ENCODE measurements at regions not wholly inside any gene's neighbourhood (a gene's known extent, or its start where the extent isn't known, plus 50 kb on each side); places are given as distances from the start of the nearest gene placed in this dataset.
"Not testable (repeated sequence)": the region's sequence is repeated elsewhere in the genome, so short reads cannot be mapped to it uniquely, and the experiment has no call there.

- DNase-seq (ENCODE audit: low read depth in 4 of 4, low spot score in 3 of 4), result no peak
These were observed 115.5 kb downstream of the EBLN2 start for GRCh38 chr3:73176941-73177340.

DNA sequence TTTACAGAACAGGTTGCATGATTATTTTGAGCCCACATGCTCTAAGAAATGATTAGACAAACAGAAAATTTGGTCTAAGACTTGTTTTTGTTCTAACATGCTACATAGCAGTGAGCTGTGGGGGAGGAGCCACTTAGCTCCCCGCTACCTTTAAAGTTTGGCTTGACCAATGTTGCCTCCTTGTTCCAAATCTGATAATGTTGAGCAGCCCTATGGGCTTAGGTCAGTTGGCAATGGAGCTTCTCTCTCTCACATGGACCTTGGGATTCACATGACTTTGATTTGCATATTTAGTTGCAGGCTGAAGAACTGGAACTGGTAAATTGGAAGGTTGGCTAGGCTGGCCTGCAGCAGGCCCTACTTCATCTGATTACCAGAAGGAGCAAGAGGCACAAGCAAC lies 116.4 kb downstream of the EBLN2 start:
- DNase-seq (ENCODE audit: low read depth in 4 of 4, low spot score in 3 of 4), result no peak

DNA sequence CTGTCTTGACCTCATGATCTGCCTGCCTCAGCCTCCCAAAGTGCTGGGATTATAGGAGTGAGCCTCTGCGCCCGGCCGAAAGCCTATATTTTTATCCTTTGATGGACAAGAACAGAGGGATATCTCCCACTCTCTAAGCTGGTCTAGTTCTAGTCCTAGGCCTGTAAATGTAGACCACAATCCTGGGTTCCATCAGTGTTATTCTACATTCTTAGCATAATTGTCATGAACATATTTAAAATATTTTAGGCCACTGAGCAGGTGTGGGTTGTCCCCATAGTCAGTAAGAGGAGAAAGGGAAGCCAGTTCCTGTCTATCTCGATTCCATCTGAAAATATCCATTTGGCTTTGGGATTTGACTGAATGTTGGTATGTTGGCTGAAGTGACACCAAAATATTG lies 118.1 kb downstream of the EBLN2 start:
- DNase-seq (ENCODE audit: low read depth in 4 of 4, low spot score in 3 of 4), result no peak

DNA sequence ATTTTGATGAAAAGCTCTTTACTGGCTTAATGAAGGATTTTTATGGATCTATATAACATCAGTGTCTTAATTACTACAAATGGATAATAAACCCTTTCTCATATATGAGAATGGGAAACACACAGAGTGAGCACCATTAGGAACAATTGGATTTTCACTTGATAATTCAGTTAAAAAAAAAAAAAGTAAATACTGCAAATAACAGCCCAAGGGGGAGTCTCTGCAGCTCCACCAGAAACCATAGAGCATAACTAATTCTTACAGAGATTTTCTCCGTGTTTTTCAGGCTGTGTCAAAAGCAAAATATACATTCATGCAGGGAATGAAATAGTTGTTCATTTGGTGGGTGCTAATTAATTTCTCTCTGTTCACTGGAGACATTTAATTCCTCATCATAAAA lies 125.3 kb downstream of the EBLN2 start:
- DNase-seq (ENCODE audit: low read depth in 4 of 4, low spot score in 3 of 4), result no peak

- DNase-seq (ENCODE audit: low read depth in 4 of 4, low spot score in 3 of 4), result no peak
These were observed 125.9 kb downstream of the EBLN2 start for GRCh38 chr3:73187328-73187727.

DNA sequence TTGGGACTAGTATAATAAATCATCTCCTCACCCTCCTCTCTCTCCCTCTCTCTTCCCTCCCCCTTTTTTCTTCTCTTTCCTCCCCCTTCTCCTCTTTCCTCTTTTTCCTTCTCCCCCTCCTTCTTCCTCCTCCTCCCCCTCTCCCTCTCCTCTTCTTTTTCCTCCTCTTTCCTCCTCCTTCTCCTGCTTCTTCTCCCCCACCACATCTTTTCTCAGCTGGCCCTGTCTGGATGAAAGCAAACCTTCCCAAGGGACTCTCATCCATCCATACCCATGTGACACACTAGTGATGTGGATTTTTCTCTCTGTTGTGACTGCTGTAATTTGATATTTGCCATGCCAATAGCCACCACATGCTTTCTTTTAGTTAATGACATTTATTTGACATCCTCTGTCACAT lies 127.2 kb downstream of the EBLN2 start:
- no peak for DNase-seq (ENCODE audit: low read depth in 4 of 4, low spot score in 3 of 4)

DNA sequence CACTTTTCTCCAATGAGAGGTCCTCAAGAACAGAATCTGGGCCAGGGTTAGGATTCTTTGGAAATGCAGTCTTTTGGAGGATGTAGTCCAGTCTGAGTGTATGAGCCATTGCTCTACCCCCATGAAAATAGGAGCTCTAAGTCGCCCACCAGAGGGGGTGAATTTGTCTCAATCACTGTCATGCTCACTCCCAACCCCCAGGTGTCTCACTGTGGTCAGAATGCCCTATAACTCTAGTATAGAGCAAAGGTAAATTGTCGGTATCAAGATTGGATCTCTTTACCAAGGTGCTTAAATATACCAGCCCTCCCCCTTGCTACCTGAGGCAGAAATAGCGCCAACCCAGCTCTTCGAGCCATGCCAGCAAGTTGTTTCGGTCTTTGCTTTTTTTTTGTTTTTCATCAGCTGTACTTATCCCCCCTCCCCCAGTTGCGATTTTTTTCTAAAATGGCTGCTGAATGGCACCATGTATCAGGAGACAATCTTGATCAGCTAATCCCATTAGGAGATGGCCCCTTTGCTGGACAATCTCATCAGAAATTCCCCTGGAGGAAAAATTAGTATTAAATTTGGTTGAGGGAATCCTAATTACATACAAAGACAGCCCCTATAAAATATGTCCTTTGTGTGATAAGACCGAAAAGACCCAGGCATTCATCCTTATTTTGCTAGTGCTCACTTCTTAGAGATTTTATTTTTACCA lies 130.7 kb downstream of the EBLN2 start:
- no peak for DNase-seq (ENCODE audit: low read depth in 4 of 4, low spot score in 3 of 4)

DNA sequence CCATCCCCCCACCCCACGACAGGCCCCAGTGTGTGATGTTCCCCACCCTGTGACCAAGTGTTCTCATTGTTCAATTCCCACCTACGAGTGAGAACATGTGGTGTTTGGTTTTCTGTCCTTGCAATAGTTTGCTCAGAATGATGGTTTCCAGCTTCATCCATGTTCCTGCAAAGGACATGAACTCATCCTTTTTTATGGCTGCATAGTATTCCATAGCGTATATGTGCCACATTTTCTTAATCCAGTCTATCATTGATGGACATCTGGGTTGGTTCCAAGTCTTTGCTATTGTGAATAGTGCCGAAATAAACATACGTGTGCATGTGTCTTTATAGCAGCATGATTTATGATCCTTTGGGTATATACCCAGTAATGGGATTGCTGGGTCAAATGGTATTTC lies 132.5 kb downstream of the EBLN2 start:
- DNase-seq (ENCODE audit: low read depth in 4 of 4, low spot score in 3 of 4), result not testable (repeated sequence)

DNA sequence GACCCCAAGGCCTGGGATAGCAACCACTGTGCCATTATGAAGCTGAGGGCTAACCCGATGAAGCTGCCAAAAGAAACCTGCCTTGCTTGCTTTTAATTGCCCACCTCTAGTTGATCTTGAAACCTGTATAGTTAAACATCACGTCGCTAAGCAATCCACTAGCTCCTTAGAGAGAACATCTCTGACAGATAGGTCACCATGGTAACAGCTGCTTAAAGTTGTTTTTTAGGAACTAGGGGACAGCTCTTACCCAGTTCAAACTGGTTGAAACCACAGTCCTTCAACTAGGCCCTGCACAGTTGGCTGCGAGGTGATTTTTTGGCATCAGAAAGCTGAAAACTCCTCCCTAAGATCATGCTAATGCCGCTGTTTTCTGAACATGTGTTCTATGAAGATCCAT lies 135.7 kb downstream of the EBLN2 start:
- DNase-seq (ENCODE audit: low read depth in 4 of 4, low spot score in 3 of 4), result no peak

- no peak for DNase-seq (ENCODE audit: low read depth in 4 of 4, low spot score in 3 of 4)
These were observed 141.6 kb downstream of the EBLN2 start for GRCh38 chr3:73203101-73203500.

DNA sequence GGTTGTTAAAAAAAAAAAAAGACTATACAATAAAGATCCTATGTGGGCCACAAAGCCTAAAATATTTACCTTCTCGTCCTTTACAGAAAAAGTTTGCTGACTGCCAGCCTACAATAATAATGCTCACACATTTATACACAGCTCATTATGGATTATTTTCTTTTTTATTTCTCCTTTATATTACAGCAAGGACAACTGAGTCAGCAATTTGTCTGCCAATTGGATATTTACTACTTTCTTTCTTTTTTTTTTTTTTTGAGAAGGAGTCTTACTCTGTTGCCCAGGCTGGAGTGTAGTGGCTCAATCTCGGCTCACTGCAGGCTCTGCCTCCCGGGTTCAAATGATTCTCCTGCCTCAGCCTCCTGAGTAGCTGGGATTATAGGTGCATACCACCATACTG lies 142.2 kb downstream of the EBLN2 start:
- no peak for DNase-seq (ENCODE audit: low read depth in 4 of 4, low spot score in 3 of 4)

GRCh38 chr3:73204841-73205240 lies 143.4 kb downstream of the EBLN2 start:
- no peak for DNase-seq (ENCODE audit: low read depth in 4 of 4, low spot score in 3 of 4)

DNA sequence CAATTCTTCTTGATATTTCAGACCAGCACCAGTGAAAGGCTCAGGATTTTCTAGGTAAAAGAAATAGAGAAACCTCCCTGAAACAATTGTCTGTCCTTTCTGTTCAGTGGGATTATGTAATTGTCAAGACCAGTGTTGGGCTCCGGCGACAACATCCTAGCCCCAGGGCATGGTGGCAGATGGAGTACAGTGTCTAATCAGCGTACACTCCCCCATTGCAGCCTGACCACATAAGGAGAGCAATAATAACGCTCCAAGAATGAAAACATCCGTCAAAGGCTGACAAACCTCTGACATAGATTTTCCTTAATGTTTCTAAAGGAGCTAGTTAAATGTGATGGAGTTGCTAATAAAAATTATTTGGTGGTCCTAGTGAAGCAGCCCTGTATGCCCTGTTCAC lies 144.6 kb downstream of the EBLN2 start:
- no peak for DNase-seq (ENCODE audit: low read depth in 4 of 4, low spot score in 3 of 4)

DNA sequence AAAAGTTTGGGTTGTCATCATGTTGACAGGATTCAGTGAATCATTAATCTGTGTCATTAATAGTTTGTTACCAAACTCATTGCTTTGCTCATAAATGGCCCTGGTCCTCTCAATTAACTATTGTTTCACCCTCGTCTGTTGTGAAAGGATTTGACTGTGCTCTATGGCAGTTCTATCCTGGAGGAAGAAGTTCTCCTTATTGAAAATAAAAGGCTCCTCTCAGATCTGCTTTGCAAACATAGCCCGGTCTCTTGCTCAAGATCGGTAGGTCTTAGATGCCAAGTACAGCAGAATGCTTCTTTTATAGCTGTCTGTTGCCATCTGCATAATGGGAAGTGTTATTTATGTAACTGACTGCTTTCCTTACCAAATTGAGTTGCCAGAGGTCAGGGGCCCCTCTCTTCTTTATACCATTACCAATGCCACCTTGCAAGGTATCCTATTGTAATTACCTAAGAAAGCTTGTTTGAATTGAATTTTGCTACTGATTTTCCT lies 146.5 kb downstream of the EBLN2 start:
- DNase-seq (ENCODE audit: low read depth in 4 of 4, low spot score in 3 of 4), result no peak

- DNase-seq (ENCODE audit: low read depth in 4 of 4, low spot score in 3 of 4), result no peak
These were observed 149.3 kb downstream of the EBLN2 start for GRCh38 chr3:73210759-73211158.

GRCh38 chr3:73212683-73213082 lies 151.2 kb downstream of the EBLN2 start:
- no peak for DNase-seq (ENCODE audit: low read depth in 4 of 4, low spot score in 3 of 4)

GRCh38 chr3:73213896-73214295 lies 152.4 kb downstream of the EBLN2 start:
- no peak for DNase-seq (ENCODE audit: low read depth in 4 of 4, low spot score in 3 of 4)

DNA sequence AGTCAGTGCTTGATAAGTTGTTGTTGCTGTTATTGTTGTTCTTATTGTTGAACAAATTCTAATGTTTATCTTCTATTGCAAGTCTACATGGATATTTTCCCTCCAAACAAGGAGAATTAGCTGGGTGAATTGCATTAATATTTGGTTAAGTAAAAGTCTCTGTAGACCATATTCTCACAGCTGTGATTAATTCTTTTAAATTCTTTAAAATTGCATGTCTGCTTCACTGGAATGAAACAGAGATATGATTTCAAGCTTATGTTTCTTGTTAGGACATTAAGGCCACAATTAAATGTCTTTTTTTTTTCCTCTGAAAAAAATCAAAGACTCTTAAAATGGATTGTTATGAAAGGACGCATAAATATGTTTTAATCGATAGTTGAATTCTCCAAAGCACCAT lies 153.4 kb downstream of the EBLN2 start:
- no peak for DNase-seq (ENCODE audit: low read depth in 4 of 4, low spot score in 3 of 4)

- no peak for DNase-seq (ENCODE audit: low read depth in 4 of 4, low spot score in 3 of 4)
These were observed 153.8 kb downstream of the EBLN2 start for GRCh38 chr3:73215281-73215680.

GRCh38 chr3:73215901-73216300 lies 154.4 kb downstream of the EBLN2 start:
- DNase-seq (ENCODE audit: low read depth in 4 of 4, low spot score in 3 of 4), result no peak

- no peak for DNase-seq (ENCODE audit: low read depth in 4 of 4, low spot score in 3 of 4)
These were observed 154.9 kb downstream of the EBLN2 start for GRCh38 chr3:73216310-73216709.

DNA sequence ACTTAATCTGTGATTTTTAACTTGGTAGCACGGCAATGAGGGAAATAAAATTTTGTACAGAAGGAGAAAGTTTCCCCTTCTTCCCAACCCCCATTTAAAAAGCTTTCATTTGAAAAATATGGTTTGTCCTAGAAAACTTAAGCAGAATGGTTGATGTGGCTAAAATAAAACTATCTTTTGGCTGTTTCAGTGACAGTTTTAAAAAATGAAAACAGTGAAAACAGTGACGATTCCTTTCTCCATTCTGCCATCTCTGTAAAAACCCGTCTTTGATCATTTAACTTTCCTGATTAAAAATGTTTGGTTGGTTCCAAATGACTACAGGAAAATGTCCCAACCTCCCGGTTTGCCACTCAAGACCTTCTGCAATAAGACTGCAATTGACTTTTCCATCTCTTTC lies 160.7 kb downstream of the EBLN2 start:
- no peak for DNase-seq (ENCODE audit: low read depth in 4 of 4, low spot score in 3 of 4)
